Gastrocnemius medialis (tissue), 4 donors: ENCODE measurements at regions not wholly inside any gene's neighbourhood (a gene's known extent, or its start where the extent isn't known, plus 50 kb on each side); places are given as distances from the start of the nearest gene placed in this dataset.

ENCODE experiments used
- POLR2A ChIP-seq, 2 donors: fragments of 450-650 bp; IDR thresholded peaks; one replicate each; pipeline ENCODE4 v1.6.1; 2017; ENCODE audit warnings: antibody characterized with exemption in 2 of 2, mild to moderate bottlenecking in 2 of 2, moderate library complexity in 2 of 2
- TF ChIP-seq, protein P1 (sequence below), 5 experiments: fragments of 450-650 bp in 3 of 5; fragments of 200-600 bp in 2 of 5; sonication (generic) in 2 of 5; IDR thresholded peaks in 4 of 5; conservative IDR thresholded peaks in 1 of 5; 1 replicate in 4 of 5; 2 replicates in 1 of 5; pipeline ENCODE4 v1.5.1; 2016 to 2019; ENCODE audit warnings: antibody characterized with exemption in 5 of 5, mild to moderate bottlenecking in 3 of 5, moderate library complexity in 3 of 5

- TF ChIP-seq, protein P1, sequence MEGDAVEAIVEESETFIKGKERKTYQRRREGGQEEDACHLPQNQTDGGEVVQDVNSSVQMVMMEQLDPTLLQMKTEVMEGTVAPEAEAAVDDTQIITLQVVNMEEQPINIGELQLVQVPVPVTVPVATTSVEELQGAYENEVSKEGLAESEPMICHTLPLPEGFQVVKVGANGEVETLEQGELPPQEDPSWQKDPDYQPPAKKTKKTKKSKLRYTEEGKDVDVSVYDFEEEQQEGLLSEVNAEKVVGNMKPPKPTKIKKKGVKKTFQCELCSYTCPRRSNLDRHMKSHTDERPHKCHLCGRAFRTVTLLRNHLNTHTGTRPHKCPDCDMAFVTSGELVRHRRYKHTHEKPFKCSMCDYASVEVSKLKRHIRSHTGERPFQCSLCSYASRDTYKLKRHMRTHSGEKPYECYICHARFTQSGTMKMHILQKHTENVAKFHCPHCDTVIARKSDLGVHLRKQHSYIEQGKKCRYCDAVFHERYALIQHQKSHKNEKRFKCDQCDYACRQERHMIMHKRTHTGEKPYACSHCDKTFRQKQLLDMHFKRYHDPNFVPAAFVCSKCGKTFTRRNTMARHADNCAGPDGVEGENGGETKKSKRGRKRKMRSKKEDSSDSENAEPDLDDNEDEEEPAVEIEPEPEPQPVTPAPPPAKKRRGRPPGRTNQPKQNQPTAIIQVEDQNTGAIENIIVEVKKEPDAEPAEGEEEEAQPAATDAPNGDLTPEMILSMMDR (IDR thresholded peaks at IDR 0.05 in 4 of 5, conservative IDR thresholded peaks at IDR 0.05 in 1 of 5), result no peak
- TF ChIP-seq POLR2A (IDR thresholded peaks at IDR 0.05), result no peak
Observed at GRCh38 chr3:30227571-30228301, 378.7 kb upstream of the TGFBR2 start.
